ENCODE measurements at regions not wholly inside any gene's neighbourhood (a gene's known extent, or its start where the extent isn't known, plus 50 kb on each side); places are given as distances from the start of the nearest gene placed in this dataset.

- no peak for TF ChIP-seq CTCF (IDR thresholded peaks at IDR 0.05; ENCODE audit: low read depth, low read length)
- H3K4me3 ChIP-seq (replicated peaks in 1 of 2; ENCODE audit: low read depth in 2 of 2, low read length in 2 of 2), result no peak overlapping the region
- no peak for DNase-seq (ENCODE audit: low read depth in 2 of 2)
These were observed 50.0 kb upstream of the PDK4 start for GRCh38 chr7:95646350-95646749.

All from cardiac fibroblast (primary cell).